GM18858 (cell line): ENCODE measurements at regions not wholly inside any gene's neighbourhood (a gene's known extent, or its start where the extent isn't known, plus 50 kb on each side); places are given as distances from the start of the nearest gene placed in this dataset.

Experiments used
- ATAC-seq: cut with Tn5 transposase; IDR thresholded peaks from one replicate; pipeline ENCODE4 v1.9.1; 2021; ENCODE audit not compliant: unreplicated experiment

DNA sequence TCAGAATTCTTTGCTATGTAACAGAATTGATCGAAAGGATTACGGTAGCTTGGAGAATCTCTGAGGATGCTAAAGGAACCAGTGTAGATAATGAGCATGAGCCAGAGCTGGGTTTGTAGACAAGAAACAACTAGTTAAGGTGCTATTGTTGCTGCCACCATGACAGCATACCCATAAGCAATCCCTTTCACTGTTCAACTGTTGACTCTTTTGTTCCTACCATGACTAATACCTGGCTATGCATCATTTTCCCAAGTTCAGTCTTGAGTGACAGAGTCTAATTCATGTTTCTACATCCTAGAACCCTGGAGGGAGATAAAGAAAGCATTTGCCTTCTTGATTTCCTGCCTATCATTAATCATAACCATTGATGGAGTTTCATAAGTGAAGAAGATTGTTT, 600.3 kb downstream of the OTOL1 start:
- no peak for ATAC-seq

DNA sequence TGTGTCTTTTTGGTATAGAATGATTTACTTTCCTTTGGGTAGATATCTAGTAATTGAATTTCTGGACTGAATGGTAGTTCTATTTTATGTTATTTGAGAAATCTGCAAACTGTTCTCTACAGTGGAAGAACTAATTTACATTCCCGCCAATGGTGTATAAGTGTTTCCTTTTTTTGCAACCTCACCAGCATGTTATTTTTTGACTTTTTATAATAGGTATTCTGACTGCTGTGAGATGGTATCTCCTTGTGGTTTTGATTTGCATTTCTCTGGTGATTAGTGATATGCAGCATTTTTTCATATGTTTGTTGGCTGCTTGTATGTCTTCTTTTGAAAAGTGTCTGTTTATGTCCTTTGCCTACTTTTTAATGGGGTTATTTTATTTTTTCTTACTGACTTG, 607.2 kb downstream of the OTOL1 start:
- ATAC-seq = no peak

DNA sequence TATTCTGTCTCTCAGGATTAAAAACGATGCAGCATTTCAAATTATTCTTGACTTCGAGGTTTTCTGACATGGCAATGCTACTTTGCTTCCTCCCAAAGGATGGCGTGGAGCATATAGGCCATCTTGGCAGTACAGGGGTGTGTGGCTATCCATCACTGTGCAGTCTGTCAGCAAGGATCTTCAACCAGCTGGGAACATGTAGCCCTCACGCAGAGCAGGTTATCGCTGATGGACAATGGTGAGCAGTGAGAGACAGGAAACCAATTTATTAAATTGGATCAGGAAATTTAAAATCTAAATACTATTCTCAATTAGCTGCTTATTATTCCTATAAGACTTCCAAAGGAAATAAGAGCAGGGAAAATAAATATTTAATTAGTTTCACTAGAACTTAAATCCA, 615.3 kb downstream of the OTOL1 start:
- no peak for ATAC-seq

- ATAC-seq = no peak
These were observed 616.1 kb downstream of the OTOL1 start for GRCh38 chr3:162112719-162113118.

GRCh38 chr3:162117961-162118360, 621.4 kb downstream of the OTOL1 start:
- ATAC-seq = no peak

GRCh38 chr3:162119651-162120050, 623.0 kb downstream of the OTOL1 start:
- ATAC-seq = no peak

DNA sequence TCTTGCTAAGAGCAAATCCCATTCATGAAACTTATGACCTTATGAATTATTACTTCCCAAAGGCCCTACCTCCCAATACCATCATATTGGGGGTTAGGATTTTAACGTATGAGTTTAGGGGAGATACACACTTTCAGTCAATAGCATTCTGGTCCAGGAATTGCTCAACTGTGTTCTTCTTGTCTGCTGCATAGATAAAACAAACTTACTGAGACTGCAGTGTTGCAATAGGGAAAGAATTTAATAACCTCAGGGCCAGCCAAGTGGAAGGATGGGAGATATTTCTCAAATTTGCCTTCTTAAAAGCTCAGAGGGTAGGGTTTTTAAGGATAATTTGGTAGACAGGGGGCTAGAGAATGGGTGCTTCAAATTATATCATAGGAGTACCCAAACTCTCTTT, 625.8 kb downstream of the OTOL1 start:
- ATAC-seq = no peak

GRCh38 chr3:162125790-162126189, 629.2 kb downstream of the OTOL1 start:
- no peak for ATAC-seq

DNA sequence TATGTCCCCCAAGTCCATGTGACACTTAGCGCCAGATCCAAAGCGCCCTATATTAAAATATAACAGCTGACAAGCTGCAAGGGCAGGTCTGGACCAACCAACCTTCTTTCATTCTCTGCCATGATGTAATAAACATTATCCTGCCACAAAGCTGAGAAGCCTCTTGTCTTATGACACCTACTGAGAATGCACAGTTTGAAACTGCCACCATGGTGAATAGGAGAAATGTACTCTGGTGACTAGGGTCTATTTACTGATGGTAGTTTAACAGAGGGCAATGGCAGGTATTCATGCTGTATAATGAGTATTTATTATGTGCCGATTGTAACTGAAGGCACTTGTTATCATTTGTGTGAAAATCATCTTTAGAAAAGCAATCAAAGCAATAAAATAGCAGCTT, 634.0 kb downstream of the OTOL1 start:
- ATAC-seq = no peak

GRCh38 chr3:162132981-162133380, 636.4 kb downstream of the OTOL1 start:
- ATAC-seq = no peak

GRCh38 chr3:162134571-162134970, 638.0 kb downstream of the OTOL1 start:
- ATAC-seq = peak; percentile 60

DNA sequence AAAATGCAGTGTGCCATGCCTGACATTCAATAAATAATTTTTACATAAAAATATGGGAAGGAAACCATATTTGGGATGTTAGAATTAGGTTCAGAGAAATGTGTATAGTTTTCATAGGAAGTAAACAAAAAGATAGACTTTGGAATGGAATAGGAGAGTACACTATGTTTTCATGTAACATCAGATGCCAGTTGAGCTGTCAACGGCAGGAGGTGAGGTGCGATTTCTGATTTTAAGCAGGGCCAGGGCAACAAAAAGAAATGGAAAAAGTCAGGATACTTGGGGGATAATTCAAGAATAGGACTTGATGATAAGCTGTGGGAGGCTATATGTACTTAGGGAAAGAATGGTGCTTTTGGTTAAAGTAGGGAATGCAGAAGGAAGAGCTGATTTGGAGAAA, 639.5 kb downstream of the OTOL1 start:
- ATAC-seq = no peak

DNA sequence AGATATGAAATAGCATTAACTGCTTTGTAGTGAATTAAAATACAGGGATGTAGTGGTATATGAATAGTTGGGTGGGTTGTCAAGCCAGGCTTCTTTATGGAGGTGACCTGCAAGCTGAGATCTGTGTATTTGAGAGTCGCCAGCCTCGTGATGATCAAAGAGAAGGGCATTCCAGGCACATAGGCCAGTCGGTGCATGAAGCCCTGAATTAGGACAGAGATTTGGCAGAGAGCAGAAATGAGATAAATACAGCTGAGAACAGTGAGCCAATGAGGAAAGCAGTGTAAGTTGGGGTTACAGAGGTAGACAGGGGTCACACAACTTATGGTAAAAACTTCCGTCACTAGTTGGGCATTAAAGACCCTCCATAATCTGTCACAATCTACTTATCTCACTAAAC, 641.9 kb downstream of the OTOL1 start:
- no peak for ATAC-seq

DNA sequence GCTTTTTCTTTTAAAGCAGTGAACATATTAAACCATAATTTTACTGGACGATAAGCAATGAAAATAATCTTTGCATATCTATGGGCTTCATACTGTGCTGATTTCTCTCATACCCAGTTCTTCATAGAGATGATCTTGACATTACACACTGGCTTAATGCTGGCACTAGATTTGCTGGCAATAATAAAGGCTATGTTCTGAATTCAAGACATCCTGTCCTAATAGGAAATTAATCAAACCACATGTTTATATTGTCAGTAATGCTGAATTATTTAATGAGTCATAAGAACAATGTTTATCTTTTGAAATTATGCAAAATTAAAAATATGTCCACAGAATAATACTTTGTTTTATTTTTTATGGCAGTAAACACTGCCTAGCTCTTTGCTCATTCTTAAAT, 643.2 kb downstream of the OTOL1 start:
- ATAC-seq = no peak

GRCh38 chr3:162141272-162141791, 644.7 kb downstream of the OTOL1 start:
- ATAC-seq = no peak

- ATAC-seq = no peak
These were observed 645.9 kb downstream of the OTOL1 start for GRCh38 chr3:162142511-162142910.

GRCh38 chr3:162143180-162143579, 646.6 kb downstream of the OTOL1 start:
- no peak for ATAC-seq

DNA sequence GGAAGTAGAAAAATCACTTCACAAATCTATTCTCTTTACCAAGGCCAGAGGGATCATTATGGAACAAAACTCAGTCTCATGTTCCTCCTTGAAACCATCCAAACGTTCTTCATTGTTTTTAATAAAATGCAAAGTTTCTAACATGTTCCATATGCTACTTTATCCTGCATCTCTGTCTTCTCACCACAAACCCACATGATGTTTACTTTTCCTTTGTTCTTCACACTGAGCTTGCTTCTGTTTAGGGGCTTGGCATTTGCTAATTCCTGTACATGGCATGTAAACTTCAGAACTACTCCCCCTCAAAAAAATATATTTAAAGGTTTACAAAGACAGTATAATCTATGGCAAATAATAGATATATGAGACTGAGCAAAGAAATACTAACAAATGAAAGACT, 651.4 kb downstream of the OTOL1 start:
- ATAC-seq = no peak

DNA sequence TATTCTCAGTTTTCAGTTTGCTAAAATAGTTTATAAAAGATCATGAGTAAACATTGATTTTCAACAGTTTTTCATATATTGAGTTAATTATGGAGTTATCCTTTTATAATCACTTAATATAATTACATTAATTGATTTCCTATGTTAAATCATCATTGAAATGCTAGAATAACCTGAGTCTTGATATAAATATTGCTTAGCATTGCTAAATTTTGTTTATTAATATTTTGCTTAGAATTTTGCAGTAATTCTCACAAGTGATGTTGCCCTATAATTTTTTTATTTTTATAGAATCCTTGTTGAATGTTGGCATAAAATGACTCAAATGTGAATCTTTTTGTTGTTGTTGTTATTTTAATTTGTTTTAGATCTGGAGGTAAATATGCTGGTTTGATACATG, 654.2 kb downstream of the OTOL1 start:
- ATAC-seq = no peak

DNA sequence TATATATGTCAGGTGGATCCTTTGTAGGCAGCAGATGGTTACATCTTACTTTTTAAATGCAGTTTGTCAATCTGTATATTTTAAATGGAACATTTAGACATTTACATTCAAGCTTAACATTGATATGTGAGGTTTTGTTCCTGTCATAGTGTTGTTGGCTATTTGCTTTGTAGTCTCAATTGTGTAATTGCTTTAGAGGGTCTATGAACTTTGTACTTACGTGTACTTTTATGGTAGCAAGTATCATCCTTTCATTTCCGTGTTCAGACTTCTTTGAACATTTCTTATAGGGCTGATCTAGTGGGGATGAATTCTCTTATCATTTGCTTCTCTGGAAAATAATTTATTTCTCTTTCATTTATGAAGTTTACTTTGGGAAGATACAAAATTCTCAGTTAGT, 656.0 kb downstream of the OTOL1 start:
- no peak for ATAC-seq

GRCh38 chr3:162161595-162161994, 665.0 kb downstream of the OTOL1 start:
- no peak for ATAC-seq

DNA sequence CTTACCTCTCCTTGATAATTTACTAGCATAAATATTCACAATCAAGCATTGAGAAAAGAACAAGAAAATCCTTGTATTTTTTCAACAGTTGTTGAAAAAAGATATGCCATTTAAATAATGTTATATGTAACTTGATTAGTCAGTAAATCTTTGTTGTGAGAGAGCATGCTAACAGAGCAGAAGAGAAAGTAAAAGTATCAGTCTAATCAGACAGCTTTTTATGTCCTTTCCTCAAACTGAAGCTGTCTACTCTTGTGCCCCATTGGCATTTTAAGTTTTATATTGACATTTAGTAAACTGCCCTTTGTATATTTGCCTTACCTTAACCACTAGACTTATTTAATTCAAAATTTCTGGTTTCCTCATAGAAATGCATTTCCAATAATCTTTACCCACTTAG, 668.7 kb downstream of the OTOL1 start:
- no peak for ATAC-seq

DNA sequence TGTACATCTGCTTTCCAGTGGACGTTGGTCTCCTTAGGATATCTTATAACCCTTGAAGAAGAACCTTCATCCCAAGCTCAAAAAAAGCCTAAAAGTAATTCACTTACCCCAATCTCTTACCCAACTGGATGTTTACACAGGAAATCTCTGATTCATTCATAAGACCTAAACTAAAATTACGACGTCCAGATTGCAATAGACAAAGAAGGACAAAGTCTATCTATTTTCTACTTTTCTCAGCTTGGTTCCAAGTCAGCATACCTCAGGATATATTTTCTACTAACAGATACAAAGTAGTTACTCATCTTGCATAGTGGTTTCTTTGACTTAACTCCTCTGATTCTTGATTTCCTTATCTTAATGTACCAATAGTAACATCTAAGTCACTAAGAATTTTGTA, 669.9 kb downstream of the OTOL1 start:
- no peak for ATAC-seq

DNA sequence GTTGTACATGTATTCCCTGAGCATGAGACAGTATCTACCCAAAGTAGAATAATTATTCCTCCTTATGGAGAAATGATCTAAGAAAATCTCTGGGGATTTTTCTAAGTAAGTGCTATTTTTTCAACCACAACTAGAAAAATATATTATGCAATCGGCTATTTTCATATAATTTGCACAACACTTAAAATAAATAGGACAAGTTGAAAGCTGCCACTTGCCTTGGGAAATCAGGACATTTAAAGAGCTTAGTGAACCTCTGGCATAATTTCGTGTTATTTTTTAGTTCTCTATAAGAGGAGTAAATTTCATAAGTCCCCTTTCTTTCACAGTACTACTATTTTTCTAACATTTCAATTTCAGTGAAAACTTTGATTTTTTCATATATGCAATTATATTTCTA, 672.1 kb downstream of the OTOL1 start:
- ATAC-seq = no peak
